GM10266 (cell line): ENCODE measurements at regions not wholly inside any gene's neighbourhood (a gene's known extent, or its start where the extent isn't known, plus 50 kb on each side); places are given as distances from the start of the nearest gene placed in this dataset.

Experiments
- DNase-seq: peaks from one replicate; pipeline ENCODE4 v3.0.0; 2012; ENCODE audit errors: extremely low spot score
- CTCF ChIP-seq: IDR thresholded peaks from 2 replicates; pipeline ENCODE4 v1.5.1; 2012; ENCODE audit warnings: mild to moderate bottlenecking, low read depth; ENCODE audit not compliant: control insufficient read depth, insufficient read depth; ENCODE audit errors: missing control alignments

GRCh38 chr18:64275593-64276300 is 126.9 kb upstream of the LINC00305 start:
- no peak for TF ChIP-seq CTCF
- DNase-seq, result no peak

- DNase-seq, result no peak
- no peak for TF ChIP-seq CTCF
Observed at GRCh38 chr18:64273724-64274123, 124.8 kb upstream of the LINC00305 start.

GRCh38 chr18:64271975-64272659 is 123.2 kb upstream of the LINC00305 start:
- TF ChIP-seq CTCF, result no peak
- no peak for DNase-seq

GRCh38 chr18:64271246-64271645 is 122.4 kb upstream of the LINC00305 start:
- no peak for DNase-seq
- no peak for TF ChIP-seq CTCF

- no peak for DNase-seq
- TF ChIP-seq CTCF, result no peak
Observed at GRCh38 chr18:64270608-64271007, 121.7 kb upstream of the LINC00305 start.

GRCh38 chr18:64270121-64270520 is 121.2 kb upstream of the LINC00305 start:
- no peak for DNase-seq
- no peak for TF ChIP-seq CTCF

GRCh38 chr18:64264171-64264570 is 115.3 kb upstream of the LINC00305 start:
- no peak for TF ChIP-seq CTCF
- DNase-seq, result no peak
